ENCODE measurements at regions not wholly inside any gene's neighbourhood (a gene's known extent, or its start where the extent isn't known, plus 50 kb on each side); places are given as distances from the start of the nearest gene placed in this dataset.

- Histone ChIP-seq H3K36me3 (ENCODE audit: control insufficient read depth in 1 of 2, insufficient read depth in 2 of 2, low read length in 1 of 2) (no peaks in the 10 kb centered on the region), H3K9me3 (ENCODE audit: control insufficient read depth, low read length) (no peaks in the 10 kb centered on the region), H3K27ac (ENCODE audit: low read depth in 1 of 2, low read length in 2 of 2) (no peak overlapping the region), H3K4me3 (ENCODE audit: low read length in 2 of 2) (no peak overlapping the region), H3K27me3 (ENCODE audit: control insufficient read depth in 1 of 2, insufficient read depth in 2 of 2, low read length in 1 of 2) (no peaks in the 10 kb centered on the region), H3K4me1 (ENCODE audit: control insufficient read depth in 1 of 2, insufficient read depth in 2 of 2, low read length in 2 of 2) (no peaks in the 10 kb centered on the region)
- no peak for ATAC-seq (ENCODE audit: low FRiP score)
- WGBS, 2 donors, result 72 to 80% methylated on average over 2 of the region's 2 CpGs
- intact Hi-C loops (cut with DNase I), result no loop called here
- DNase-seq, result no peak
Measured at GRCh38 chr2:223545830-223546229, 56.3 kb downstream of the SCG2 start.
